ENCODE measurements at regions not wholly inside any gene's neighbourhood (a gene's known extent, or its start where the extent isn't known, plus 50 kb on each side); places are given as distances from the start of the nearest gene placed in this dataset.

DNA sequence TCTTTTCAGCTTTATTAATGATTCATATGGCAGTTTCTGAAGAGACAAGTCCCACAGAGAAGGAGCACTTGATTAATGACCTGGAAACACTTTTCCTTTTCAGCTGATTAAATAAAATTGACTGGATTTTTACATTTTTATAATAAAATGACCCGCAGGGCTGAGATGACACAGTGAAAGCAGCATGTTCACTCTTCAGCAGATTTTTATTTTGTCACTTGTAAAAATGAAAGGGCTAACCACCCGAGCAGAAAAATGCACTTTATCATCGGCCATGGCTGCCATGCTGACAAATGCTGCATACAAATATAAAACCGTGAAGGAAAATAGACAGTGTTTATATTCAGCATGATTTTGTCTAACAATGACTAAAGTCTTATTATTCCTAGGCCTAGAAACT lies 321.6 kb upstream of the ITGA1 start:
- no peak overlapping the region for H3K27ac ChIP-seq
- H3K27me3 ChIP-seq (replicated peaks), result no peaks in the 10 kb centered on the region
- in situ Hi-C loops (cut with HindIII; ENCODE audit: low pct_ligation_motif_present, low sequenced_read_pairs), result no loop called here
- H3K4me3 ChIP-seq (ENCODE audit: low read depth, low read length), result no peak overlapping the region
- TF ChIP-seq CTCF (IDR thresholded peaks at IDR 0.05; ENCODE audit: low read depth, low read length, missing control alignments), result no peak
- DNase-seq, result no peak
- no peaks in the 10 kb centered on the region for H3K36me3 ChIP-seq (replicated peaks)

DNA sequence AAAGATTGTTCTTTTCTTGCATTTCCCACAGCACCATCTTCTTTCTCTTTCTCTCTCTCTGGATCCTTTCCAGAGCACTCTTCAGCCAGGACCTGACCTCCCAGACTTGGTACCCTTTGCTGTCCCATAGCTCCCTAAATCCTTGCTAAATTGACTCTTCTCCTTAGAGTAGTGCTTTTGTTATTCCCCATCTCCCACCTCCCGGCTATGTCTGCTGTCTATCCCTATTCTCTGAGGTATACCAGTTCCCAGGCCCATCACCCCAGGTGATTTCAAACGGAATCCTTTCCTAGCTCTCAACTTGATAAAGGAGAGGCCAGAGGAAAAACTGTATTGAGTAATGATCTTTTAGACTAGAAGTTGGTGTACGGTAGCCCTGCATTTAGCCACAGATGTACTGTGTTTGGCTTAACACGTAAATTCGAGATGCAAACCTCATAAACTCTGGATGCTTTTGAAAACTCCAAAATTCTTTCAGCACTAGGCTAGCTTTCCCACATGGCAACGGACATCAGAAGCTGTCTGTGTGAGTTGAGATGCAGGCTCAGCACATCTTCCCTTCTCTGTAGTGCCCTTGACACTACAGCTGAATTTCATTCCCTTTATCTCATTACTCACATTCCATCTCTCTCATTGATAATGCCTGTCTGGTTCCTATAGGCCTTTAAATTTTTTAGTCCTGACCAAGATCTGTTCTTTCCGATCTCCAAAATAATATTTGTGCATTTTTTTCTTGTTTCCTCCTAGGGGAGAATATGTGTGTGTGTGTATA lies 320.8 kb upstream of the ITGA1 start:
- DNase-seq, result no peak
- Histone ChIP-seq H3K27me3 (replicated peaks) (no peaks in the 10 kb centered on the region), H3K27ac (no peak overlapping the region), H3K4me3 (ENCODE audit: low read depth, low read length) (no peak overlapping the region), H3K36me3 (replicated peaks) (no peaks in the 10 kb centered on the region)
- TF ChIP-seq CTCF (IDR thresholded peaks at IDR 0.05; ENCODE audit: low read depth, low read length, missing control alignments), result no peak
- in situ Hi-C loops (cut with HindIII; ENCODE audit: low pct_ligation_motif_present, low sequenced_read_pairs), result no loop called here

DNA sequence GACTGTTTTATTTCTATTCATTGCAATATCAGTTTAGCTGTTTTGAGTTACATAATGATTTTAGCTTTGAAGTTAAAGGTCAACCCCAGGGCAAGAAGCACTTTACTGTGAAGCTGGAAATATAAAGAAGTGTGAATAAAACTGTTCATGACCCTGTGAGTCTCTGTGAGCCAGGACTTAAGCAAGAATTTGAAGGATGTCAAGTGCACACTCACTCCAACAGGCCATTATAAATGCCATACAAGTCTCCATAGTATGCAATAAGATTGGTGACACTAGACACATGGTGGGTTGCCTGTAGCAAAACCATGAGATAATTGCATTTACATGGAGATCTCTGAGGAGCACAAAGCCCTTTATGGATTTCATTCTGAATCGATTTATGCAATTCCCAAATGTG lies 318.7 kb upstream of the ITGA1 start:
- no peaks in the 10 kb centered on the region for H3K36me3 ChIP-seq (replicated peaks)
- H3K27ac ChIP-seq, result no peak overlapping the region
- no peak for TF ChIP-seq CTCF (IDR thresholded peaks at IDR 0.05; ENCODE audit: low read depth, low read length, missing control alignments)
- no peak overlapping the region for H3K4me3 ChIP-seq (ENCODE audit: low read depth, low read length)
- no peak for DNase-seq
- H3K27me3 ChIP-seq (replicated peaks), result no peaks in the 10 kb centered on the region
- in situ Hi-C loops (cut with HindIII; ENCODE audit: low pct_ligation_motif_present, low sequenced_read_pairs), result no loop called here

DNA sequence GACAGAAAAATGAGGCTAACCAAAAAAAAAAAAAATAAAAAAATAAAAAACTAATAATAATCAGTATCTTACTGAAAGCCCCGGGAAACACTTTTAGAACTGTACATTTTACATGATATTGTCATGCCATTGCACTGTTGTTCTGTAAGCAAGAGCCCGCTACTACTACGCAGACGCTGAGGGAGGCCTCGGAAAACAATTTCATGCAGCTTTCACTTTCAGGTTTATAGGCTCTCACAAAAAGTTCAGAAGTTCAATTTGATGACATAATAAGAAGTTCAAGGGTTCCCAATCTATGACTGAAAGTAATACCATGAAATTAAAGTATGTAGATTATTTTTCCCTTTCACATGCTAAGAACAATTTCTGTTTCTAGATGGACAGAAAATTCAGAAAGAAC lies 318.3 kb upstream of the ITGA1 start:
- TF ChIP-seq CTCF (IDR thresholded peaks at IDR 0.05; ENCODE audit: low read depth, low read length, missing control alignments), result no peak
- Histone ChIP-seq H3K36me3 (replicated peaks) (no peaks in the 10 kb centered on the region), H3K27ac (no peak overlapping the region), H3K4me3 (ENCODE audit: low read depth, low read length) (no peak overlapping the region), H3K27me3 (replicated peaks) (no peaks in the 10 kb centered on the region)
- in situ Hi-C loops (cut with HindIII; ENCODE audit: low pct_ligation_motif_present, low sequenced_read_pairs), result no loop called here
- DNase-seq, result no peak

- no peak for TF ChIP-seq CTCF (IDR thresholded peaks at IDR 0.05; ENCODE audit: low read depth, low read length, missing control alignments)
- DNase-seq, result no peak
- no peaks in the 10 kb centered on the region for H3K27me3 ChIP-seq (replicated peaks)
- H3K27ac ChIP-seq, result no peak overlapping the region
- no peaks in the 10 kb centered on the region for H3K36me3 ChIP-seq (replicated peaks)
- H3K4me3 ChIP-seq (ENCODE audit: low read depth, low read length), result no peak overlapping the region
- in situ Hi-C loops (cut with HindIII; ENCODE audit: low pct_ligation_motif_present, low sequenced_read_pairs), result no loop called here
These were observed 317.9 kb upstream of the ITGA1 start for GRCh38 chr5:52469835-52470234.

DNA sequence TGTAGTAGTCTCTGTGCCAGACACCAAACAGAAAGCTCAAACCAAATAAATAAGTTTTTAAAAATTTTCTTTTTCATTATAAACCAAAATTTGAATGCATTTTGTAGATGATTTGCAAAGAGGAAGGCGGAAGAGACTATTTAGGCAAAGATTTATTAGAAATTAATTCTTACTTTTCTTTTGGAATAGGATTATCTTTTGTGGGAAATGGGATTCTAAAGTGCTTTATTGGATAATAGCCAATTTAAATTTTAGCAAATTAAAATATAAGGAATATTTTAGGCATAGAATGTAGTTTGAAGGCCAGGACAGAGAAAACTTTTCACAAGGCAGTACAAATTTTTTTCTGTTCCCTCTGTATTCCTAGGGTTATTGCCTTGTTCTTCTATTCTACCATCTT lies 311.4 kb upstream of the ITGA1 start:
- no peaks in the 10 kb centered on the region for H3K27me3 ChIP-seq (replicated peaks)
- in situ Hi-C loops (cut with HindIII; ENCODE audit: low pct_ligation_motif_present, low sequenced_read_pairs), result no loop called here
- no peak overlapping the region for H3K27ac ChIP-seq
- no peak for DNase-seq
- H3K36me3 ChIP-seq (replicated peaks), result no peaks in the 10 kb centered on the region
- TF ChIP-seq CTCF (IDR thresholded peaks at IDR 0.05; ENCODE audit: low read depth, low read length, missing control alignments), result no peak
- no peak overlapping the region for H3K4me3 ChIP-seq (ENCODE audit: low read depth, low read length)
